Neural cell (in vitro differentiated cells): ENCODE measurements at regions not wholly inside any gene's neighbourhood (a gene's known extent, or its start where the extent isn't known, plus 50 kb on each side); places are given as distances from the start of the nearest gene placed in this dataset.

Source experiments
- H2AFZ ChIP-seq: fragments of 200-600, 300-800 bp; sonication (generic), shearing (Covaris generic); 2 replicates; pipeline ENCODE4 v1.6.0; 2014; ENCODE audit warnings: low read depth, mild to moderate bottlenecking, antibody characterized with exemption, low read length, moderate library complexity
- H3F3A ChIP-seq: fragments of 200-600 bp; shearing (Covaris generic); 2 replicates; pipeline ENCODE4 v1.6.1; 2016; ENCODE audit warnings: mild to moderate bottlenecking, moderate library complexity, mixed read lengths, antibody characterized with exemption, low read length; ENCODE audit not compliant: insufficient read depth, poor library complexity, severe bottlenecking
- H3K27ac ChIP-seq: fragments of 200-600, 300-800 bp; sonication (generic), shearing (Covaris generic); 2 replicates; pipeline ENCODE4 v1.5.1; 2014; ENCODE audit warnings: mild to moderate bottlenecking, low read length, moderate library complexity
- H3K27me3 ChIP-seq: fragments of 300-800, 200-600 bp; sonication (generic), shearing (Covaris generic); 2 replicates; pipeline ENCODE4 v1.6.0; 2014; ENCODE audit warnings: mild to moderate bottlenecking, low read depth, low read length, moderate library complexity; ENCODE audit not compliant: insufficient read depth
- H3K36me3 ChIP-seq: fragments of 300-800, 200-600 bp; sonication (generic), shearing (Covaris generic); 2 replicates; pipeline ENCODE4 v1.5.1; 2014; ENCODE audit warnings: mild to moderate bottlenecking, antibody characterized with exemption, low read length, moderate library complexity; ENCODE audit not compliant: insufficient read depth
- H3K4me2 ChIP-seq: fragments of 300-800, 200-600 bp; sonication (generic), shearing (Covaris generic); 2 replicates; pipeline ENCODE4 v1.6.0; 2014; ENCODE audit warnings: mild to moderate bottlenecking, low read length
- H3K4me3 ChIP-seq: fragments of 300-800, 200-600 bp; sonication (generic), shearing (Covaris generic); 2 replicates; pipeline ENCODE4 v1.5.1; 2014; ENCODE audit warnings: mild to moderate bottlenecking, low read length, moderate library complexity
- H3K79me2 ChIP-seq: fragments of 200-600 bp; shearing (Covaris generic); replicated peaks from 2 replicates; pipeline ENCODE4 v1.6.0; 2014; ENCODE audit warnings: mild to moderate bottlenecking, low read length, moderate library complexity; ENCODE audit not compliant: insufficient read depth
- H3K9ac ChIP-seq: fragments of 300-800, 200-600 bp; sonication (generic), shearing (Covaris generic); 2 replicates; pipeline ENCODE4 v1.6.1; 2016; ENCODE audit warnings: mild to moderate bottlenecking, low read length, mixed read lengths
- H3K9me2 ChIP-seq: fragments of 200-600 bp; shearing (Covaris generic); 2 replicates; pipeline ENCODE4 v1.6.1; 2016; ENCODE audit warnings: mild to moderate bottlenecking, low read length, mixed read lengths; ENCODE audit not compliant: insufficient read depth
- H3K9me3 ChIP-seq: fragments of 200-600, 300-800 bp; sonication (generic), shearing (Covaris generic); 2 replicates; pipeline ENCODE4 v1.6.1; 2016; ENCODE audit warnings: mild to moderate bottlenecking, mixed run types, low read length, moderate library complexity, mixed read lengths
- H4K20me1 ChIP-seq: fragments of 200-600 bp; shearing (Covaris generic); 2 replicates; pipeline ENCODE4 v1.6.1; 2016; ENCODE audit warnings: mild to moderate bottlenecking, mixed run types; ENCODE audit not compliant: insufficient read depth
- EP300 ChIP-seq: fragments of 450-650 bp; conservative IDR thresholded peaks from 2 replicates; pipeline ENCODE4 v1.6.1; 2014; ENCODE audit warnings: antibody characterized with exemption, mild to moderate bottlenecking, moderate library complexity; ENCODE audit not compliant: poor library complexity, severe bottlenecking
- EZH2 ChIP-seq: fragments of 200-600, 300-800 bp; shearing (Covaris generic), sonication (generic); IDR thresholded peaks from 2 replicates; pipeline ENCODE4 v1.6.1; 2014; ENCODE audit warnings: antibody characterized with exemption, low read length, borderline replicate concordance, mild to moderate bottlenecking; ENCODE audit not compliant: insufficient read depth, poor library complexity, severe bottlenecking
- MXI1 ChIP-seq: fragments of 450-650 bp; conservative IDR thresholded peaks from 2 replicates; pipeline ENCODE4 v1.6.1; 2014; ENCODE audit warnings: antibody characterized with exemption, mild to moderate bottlenecking; ENCODE audit not compliant: poor library complexity, severe bottlenecking
- POLR2AphosphoS5 ChIP-seq: IDR thresholded peaks from 2 replicates; pipeline ENCODE4 v1.6.1; 2012
- RAD21 ChIP-seq: fragments of 450-650 bp; conservative IDR thresholded peaks from 2 replicates; pipeline ENCODE4 v1.6.1; 2014; ENCODE audit warnings: antibody characterized with exemption, mild to moderate bottlenecking, moderate library complexity
- SMC3 ChIP-seq: fragments of 450-650 bp; conservative IDR thresholded peaks from 2 replicates; pipeline ENCODE4 v1.6.1; 2014; ENCODE audit warnings: antibody characterized with exemption, mild to moderate bottlenecking, moderate library complexity; ENCODE audit not compliant: poor library complexity
- TAF1 ChIP-seq: IDR thresholded peaks from 2 replicates; pipeline ENCODE4 v1.6.1; 2012; ENCODE audit warnings: low read depth
- TF ChIP-seq, protein P1 (sequence below): fragments of 450-650 bp; IDR thresholded peaks from 2 replicates; pipeline ENCODE4 v1.5.1; 2014; ENCODE audit warnings: antibody characterized with exemption, mild to moderate bottlenecking, moderate library complexity; ENCODE audit not compliant: poor library complexity, severe bottlenecking
- TF ChIP-seq, protein P2 (sequence below): IDR thresholded peaks from 2 replicates; pipeline ENCODE4 v1.6.1; 2012; ENCODE audit warnings: borderline replicate concordance

DNA sequence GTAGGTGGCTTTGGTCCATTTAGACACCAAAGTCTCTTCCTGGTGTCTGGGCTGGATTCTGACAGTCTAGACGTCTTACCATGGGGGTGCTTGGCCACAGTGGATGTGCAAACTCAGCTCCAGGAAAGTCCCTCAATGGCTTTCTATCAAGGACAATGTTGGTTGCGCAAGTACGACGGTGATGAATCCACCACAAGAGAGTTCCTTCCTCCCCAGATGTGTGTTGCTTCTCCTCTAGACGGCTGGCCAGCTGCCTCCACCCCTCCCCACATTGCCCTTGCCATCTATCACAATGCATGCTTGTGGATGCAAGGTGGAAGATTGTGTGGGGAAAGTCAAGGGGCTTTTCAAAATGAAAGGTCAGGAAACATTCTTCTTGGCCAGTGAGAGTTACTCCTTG lies 89.7 kb upstream of the IRX2 start:
- H3K4me3 ChIP-seq: no peak overlapping the region
- no peak overlapping the region for H3K9ac ChIP-seq
- TF ChIP-seq EZH2 (no peak), POLR2AphosphoS5 (no peak), MXI1 (no peak), RAD21 (no peak), SMC3 (no peak), TAF1 (no peak), EP300 (no peak)
- TF ChIP-seq, protein P1, sequence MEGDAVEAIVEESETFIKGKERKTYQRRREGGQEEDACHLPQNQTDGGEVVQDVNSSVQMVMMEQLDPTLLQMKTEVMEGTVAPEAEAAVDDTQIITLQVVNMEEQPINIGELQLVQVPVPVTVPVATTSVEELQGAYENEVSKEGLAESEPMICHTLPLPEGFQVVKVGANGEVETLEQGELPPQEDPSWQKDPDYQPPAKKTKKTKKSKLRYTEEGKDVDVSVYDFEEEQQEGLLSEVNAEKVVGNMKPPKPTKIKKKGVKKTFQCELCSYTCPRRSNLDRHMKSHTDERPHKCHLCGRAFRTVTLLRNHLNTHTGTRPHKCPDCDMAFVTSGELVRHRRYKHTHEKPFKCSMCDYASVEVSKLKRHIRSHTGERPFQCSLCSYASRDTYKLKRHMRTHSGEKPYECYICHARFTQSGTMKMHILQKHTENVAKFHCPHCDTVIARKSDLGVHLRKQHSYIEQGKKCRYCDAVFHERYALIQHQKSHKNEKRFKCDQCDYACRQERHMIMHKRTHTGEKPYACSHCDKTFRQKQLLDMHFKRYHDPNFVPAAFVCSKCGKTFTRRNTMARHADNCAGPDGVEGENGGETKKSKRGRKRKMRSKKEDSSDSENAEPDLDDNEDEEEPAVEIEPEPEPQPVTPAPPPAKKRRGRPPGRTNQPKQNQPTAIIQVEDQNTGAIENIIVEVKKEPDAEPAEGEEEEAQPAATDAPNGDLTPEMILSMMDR: no peak
- TF ChIP-seq, protein P2, sequence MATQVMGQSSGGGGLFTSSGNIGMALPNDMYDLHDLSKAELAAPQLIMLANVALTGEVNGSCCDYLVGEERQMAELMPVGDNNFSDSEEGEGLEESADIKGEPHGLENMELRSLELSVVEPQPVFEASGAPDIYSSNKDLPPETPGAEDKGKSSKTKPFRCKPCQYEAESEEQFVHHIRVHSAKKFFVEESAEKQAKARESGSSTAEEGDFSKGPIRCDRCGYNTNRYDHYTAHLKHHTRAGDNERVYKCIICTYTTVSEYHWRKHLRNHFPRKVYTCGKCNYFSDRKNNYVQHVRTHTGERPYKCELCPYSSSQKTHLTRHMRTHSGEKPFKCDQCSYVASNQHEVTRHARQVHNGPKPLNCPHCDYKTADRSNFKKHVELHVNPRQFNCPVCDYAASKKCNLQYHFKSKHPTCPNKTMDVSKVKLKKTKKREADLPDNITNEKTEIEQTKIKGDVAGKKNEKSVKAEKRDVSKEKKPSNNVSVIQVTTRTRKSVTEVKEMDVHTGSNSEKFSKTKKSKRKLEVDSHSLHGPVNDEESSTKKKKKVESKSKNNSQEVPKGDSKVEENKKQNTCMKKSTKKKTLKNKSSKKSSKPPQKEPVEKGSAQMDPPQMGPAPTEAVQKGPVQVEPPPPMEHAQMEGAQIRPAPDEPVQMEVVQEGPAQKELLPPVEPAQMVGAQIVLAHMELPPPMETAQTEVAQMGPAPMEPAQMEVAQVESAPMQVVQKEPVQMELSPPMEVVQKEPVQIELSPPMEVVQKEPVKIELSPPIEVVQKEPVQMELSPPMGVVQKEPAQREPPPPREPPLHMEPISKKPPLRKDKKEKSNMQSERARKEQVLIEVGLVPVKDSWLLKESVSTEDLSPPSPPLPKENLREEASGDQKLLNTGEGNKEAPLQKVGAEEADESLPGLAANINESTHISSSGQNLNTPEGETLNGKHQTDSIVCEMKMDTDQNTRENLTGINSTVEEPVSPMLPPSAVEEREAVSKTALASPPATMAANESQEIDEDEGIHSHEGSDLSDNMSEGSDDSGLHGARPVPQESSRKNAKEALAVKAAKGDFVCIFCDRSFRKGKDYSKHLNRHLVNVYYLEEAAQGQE: no peak
- no peaks in the 10 kb centered on the region for H3K27me3 ChIP-seq
- no peaks in the 10 kb centered on the region for H3K9me2 ChIP-seq
- H2AFZ ChIP-seq: no peak overlapping the region
- H3K9me3 ChIP-seq: no peaks in the 10 kb centered on the region
- no peaks in the 10 kb centered on the region for H4K20me1 ChIP-seq
- H3K79me2 ChIP-seq: no peaks in the 10 kb centered on the region
- H3F3A ChIP-seq: no peaks in the 10 kb centered on the region
- no peak overlapping the region for H3K4me2 ChIP-seq
- no peaks in the 10 kb centered on the region for H3K36me3 ChIP-seq
- H3K27ac ChIP-seq: no peak overlapping the region

DNA sequence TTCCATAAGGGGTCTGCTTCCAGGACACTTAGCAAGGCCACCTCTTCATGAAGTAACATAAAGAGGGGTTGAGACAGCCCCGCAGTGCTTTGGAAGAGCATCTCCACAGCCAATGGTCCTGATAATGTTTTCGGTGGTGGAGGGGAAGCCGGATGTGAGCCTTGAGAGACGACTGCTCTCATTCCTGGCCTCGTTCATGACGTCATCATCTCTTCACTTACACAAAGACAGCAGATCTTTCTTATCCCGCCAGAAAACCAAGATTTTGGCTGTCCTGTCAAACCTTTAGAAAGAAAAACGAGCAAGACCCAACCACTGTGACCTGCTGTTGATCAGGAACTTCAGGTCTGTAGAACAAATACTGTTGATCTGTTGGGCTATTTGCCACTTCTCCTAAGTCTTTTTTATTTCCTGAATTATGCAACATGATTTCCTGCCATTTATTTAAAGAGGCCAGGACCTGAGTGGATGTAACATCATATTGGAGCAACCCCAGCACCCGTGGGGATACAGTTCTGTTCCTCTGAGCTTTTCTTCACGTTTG lies 89.0 kb upstream of the IRX2 start:
- Histone ChIP-seq H3K4me3 (no peak overlapping the region), H3K79me2 (no peaks in the 10 kb centered on the region), H3K9ac (no peak overlapping the region), H2AFZ (no peak overlapping the region), H3K36me3 (no peaks in the 10 kb centered on the region), H3K9me2 (no peaks in the 10 kb centered on the region), H3K9me3 (no peaks in the 10 kb centered on the region), H4K20me1 (no peaks in the 10 kb centered on the region), H3K4me2 (no peak overlapping the region), H3F3A (no peaks in the 10 kb centered on the region), H3K27me3 (no peaks in the 10 kb centered on the region), H3K27ac (no peak overlapping the region)
- TF ChIP-seq POLR2AphosphoS5: no peak
- no peak for TF ChIP-seq TAF1
- no peak for TF ChIP-seq EP300
- TF ChIP-seq SMC3: no peak
- TF ChIP-seq, protein P1: no peak
- TF ChIP-seq MXI1: no peak
- TF ChIP-seq EZH2: no peak
- TF ChIP-seq, protein P2: no peak
